Upper lobe of left lung (tissue), 4 donors: ENCODE measurements at regions not wholly inside any gene's neighbourhood (a gene's known extent, or its start where the extent isn't known, plus 50 kb on each side); places are given as distances from the start of the nearest gene placed in this dataset.

ENCODE experiments used
- CTCF ChIP-seq, 6 experiments: fragments of 450-650 bp in 4 of 6; fragments of 200-600 bp in 2 of 6; sonication (generic) in 2 of 6; IDR thresholded peaks; one replicate each; pipeline ENCODE4 v1.5.1; 2016 to 2019; ENCODE audit warnings: antibody characterized with exemption in 6 of 6
- EP300 ChIP-seq, 4 donors: sonication (generic); formaldehyde crosslinking; IDR thresholded peaks; one replicate each; pipeline ENCODE4 v1.5.1; 2017; ENCODE audit warnings: antibody characterized with exemption in 4 of 4, control low read depth in 2 of 4
- POLR2AphosphoS5 ChIP-seq, 2 donors: sonication (generic); formaldehyde crosslinking; IDR thresholded peaks; one replicate each; pipeline ENCODE4 v1.5.1; 2017; ENCODE audit warnings: antibody characterized with exemption in 2 of 2

- TF ChIP-seq CTCF (IDR thresholded peaks at IDR 0.05) (no peak), POLR2AphosphoS5 (IDR thresholded peaks at IDR 0.05) (no peak), EP300 (IDR thresholded peaks at IDR 0.05) (no peak)
Measured at GRCh38 chr17:72315122-72315913, 194.5 kb downstream of the SOX9 start.
